BE2C (cell line): ENCODE measurements at regions not wholly inside any gene's neighbourhood (a gene's known extent, or its start where the extent isn't known, plus 50 kb on each side); places are given as distances from the start of the nearest gene placed in this dataset.

Source experiments
- DNase-seq: peaks from one replicate; pipeline ENCODE4 v3.0.0-alpha.2; 2020
- H3K27me3 ChIP-seq: fragments of 250-450 bp; sonication (Bioruptor Pico); 2 replicates; pipeline ENCODE4 v1.5.1; 2020; ENCODE audit warnings: mild to moderate bottlenecking
- H3K36me3 ChIP-seq: fragments of 250-450 bp; sonication (Bioruptor Pico); 2 replicates; pipeline ENCODE4 v1.5.1; 2020; ENCODE audit warnings: mild to moderate bottlenecking
- H3K4me1 ChIP-seq: fragments of 250-450 bp; sonication (Bioruptor Pico); 2 replicates; pipeline ENCODE4 v1.5.1; 2020
- H3K4me3 ChIP-seq: 2 replicates; pipeline ENCODE4 v1.5.1; 2011; ENCODE audit warnings: low read depth, low read length
- H3K9me3 ChIP-seq: fragments of 250-450 bp; sonication (Bioruptor Pico); 2 replicates; pipeline ENCODE4 v1.5.1; 2020
- CTCF ChIP-seq: IDR thresholded peaks from 2 replicates; pipeline ENCODE4 v1.5.1; 2012; ENCODE audit warnings: mild to moderate bottlenecking, low read depth, low read length

GRCh38 chr5:6013506-6013905, 364.8 kb downstream of the MED10 start:
- Histone ChIP-seq H3K4me1 (no peaks in the 10 kb centered on the region), H3K4me3 (no peak overlapping the region), H3K27me3 (no peaks in the 10 kb centered on the region), H3K9me3 (no peaks in the 10 kb centered on the region), H3K36me3 (no peaks in the 10 kb centered on the region)
- DNase-seq = no peak
- TF ChIP-seq CTCF = no peak

GRCh38 chr5:6011199-6011598, 367.1 kb downstream of the MED10 start:
- Histone ChIP-seq H3K27me3 (no peaks in the 10 kb centered on the region), H3K9me3 (no peaks in the 10 kb centered on the region), H3K36me3 (no peaks in the 10 kb centered on the region), H3K4me1 (no peaks in the 10 kb centered on the region), H3K4me3 (no peak overlapping the region)
- no peak for TF ChIP-seq CTCF
- DNase-seq = no peak

GRCh38 chr5:6006838-6007314, 371.5 kb downstream of the MED10 start:
- H3K4me3 ChIP-seq = no peak overlapping the region
- no peaks in the 10 kb centered on the region for H3K4me1 ChIP-seq
- no peaks in the 10 kb centered on the region for H3K36me3 ChIP-seq
- H3K9me3 ChIP-seq = no peaks in the 10 kb centered on the region
- no peak for TF ChIP-seq CTCF
- no peaks in the 10 kb centered on the region for H3K27me3 ChIP-seq
- DNase-seq = no peak

GRCh38 chr5:6003040-6003825, 375.1 kb downstream of the MED10 start:
- Histone ChIP-seq H3K4me3 (no peak overlapping the region), H3K36me3 (no peaks in the 10 kb centered on the region), H3K27me3 (no peaks in the 10 kb centered on the region), H3K9me3 (no peaks in the 10 kb centered on the region), H3K4me1 (no peaks in the 10 kb centered on the region)
- no peak for TF ChIP-seq CTCF
- DNase-seq = no peak

- H3K4me3 ChIP-seq = no peak overlapping the region
- H3K9me3 ChIP-seq = no peaks in the 10 kb centered on the region
- H3K4me1 ChIP-seq = no peaks in the 10 kb centered on the region
- no peaks in the 10 kb centered on the region for H3K36me3 ChIP-seq
- no peak for TF ChIP-seq CTCF
- no peak for DNase-seq
- H3K27me3 ChIP-seq = no peaks in the 10 kb centered on the region
Observed at GRCh38 chr5:6000867-6001266, 377.5 kb downstream of the MED10 start.

- no peaks in the 10 kb centered on the region for H3K4me1 ChIP-seq
- no peak overlapping the region for H3K4me3 ChIP-seq
- DNase-seq = no peak
- H3K36me3 ChIP-seq = no peaks in the 10 kb centered on the region
- no peak for TF ChIP-seq CTCF
- no peaks in the 10 kb centered on the region for H3K27me3 ChIP-seq
- no peaks in the 10 kb centered on the region for H3K9me3 ChIP-seq
Observed at GRCh38 chr5:5995819-5996218, 382.5 kb downstream of the MED10 start.
